Liver (tissue), 3 donors: ENCODE measurements at regions not wholly inside any gene's neighbourhood (a gene's known extent, or its start where the extent isn't known, plus 50 kb on each side); places are given as distances from the start of the nearest gene placed in this dataset.

ENCODE experiments used
- SP1 ChIP-seq: IDR thresholded peaks from 2 replicates; pipeline ENCODE4 v1.6.1; 2018; ENCODE audit warnings: antibody characterized with exemption, mild to moderate bottlenecking
- TAF1 ChIP-seq: conservative IDR thresholded peaks from 2 replicates; pipeline ENCODE4 v1.6.1; 2016; ENCODE audit warnings: antibody characterized with exemption, mild to moderate bottlenecking
- TF ChIP-seq, protein P1 (sequence below): fragments of 150-350 bp; IDR thresholded peaks from 2 replicates; pipeline ENCODE4 v1.5.1; 2017; ENCODE audit warnings: improper control_type of control experiment, low read depth, low read length; ENCODE audit not compliant: missing input control
- donor health status: healthy.
- donor health status: healthy.

GRCh38 chr14:51342226-51342625 is 102.2 kb downstream of the TMX1 start:
- TF ChIP-seq SP1 (no peak), TAF1 (no peak)
- TF ChIP-seq, protein P1, sequence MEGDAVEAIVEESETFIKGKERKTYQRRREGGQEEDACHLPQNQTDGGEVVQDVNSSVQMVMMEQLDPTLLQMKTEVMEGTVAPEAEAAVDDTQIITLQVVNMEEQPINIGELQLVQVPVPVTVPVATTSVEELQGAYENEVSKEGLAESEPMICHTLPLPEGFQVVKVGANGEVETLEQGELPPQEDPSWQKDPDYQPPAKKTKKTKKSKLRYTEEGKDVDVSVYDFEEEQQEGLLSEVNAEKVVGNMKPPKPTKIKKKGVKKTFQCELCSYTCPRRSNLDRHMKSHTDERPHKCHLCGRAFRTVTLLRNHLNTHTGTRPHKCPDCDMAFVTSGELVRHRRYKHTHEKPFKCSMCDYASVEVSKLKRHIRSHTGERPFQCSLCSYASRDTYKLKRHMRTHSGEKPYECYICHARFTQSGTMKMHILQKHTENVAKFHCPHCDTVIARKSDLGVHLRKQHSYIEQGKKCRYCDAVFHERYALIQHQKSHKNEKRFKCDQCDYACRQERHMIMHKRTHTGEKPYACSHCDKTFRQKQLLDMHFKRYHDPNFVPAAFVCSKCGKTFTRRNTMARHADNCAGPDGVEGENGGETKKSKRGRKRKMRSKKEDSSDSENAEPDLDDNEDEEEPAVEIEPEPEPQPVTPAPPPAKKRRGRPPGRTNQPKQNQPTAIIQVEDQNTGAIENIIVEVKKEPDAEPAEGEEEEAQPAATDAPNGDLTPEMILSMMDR, result no peak
